Activated T-helper 17 cell treated with anti-CD3 and anti-CD28 coated beads, Interleukin-2, amount 50 U/mL, for 72 hours (primary cell): ENCODE measurements at regions not wholly inside any gene's neighbourhood (a gene's known extent, or its start where the extent isn't known, plus 50 kb on each side); places are given as distances from the start of the nearest gene placed in this dataset.

Experiments
- ATAC-seq: fragments of 150-1000 bp; cut with Tn5 transposase; replicated peaks from 2 replicates; pipeline ENCODE4 v1.10.0; 2021; ENCODE audit warnings: mild to moderate bottlenecking, moderate library complexity
- H3K27ac Mint-ChIP-seq: one replicate; pipeline ENCODE4 v1.8.0; 2022; ENCODE audit warnings: mixed read lengths
- H3K27me3 Mint-ChIP-seq: one replicate; pipeline ENCODE4 v1.8.0; 2022; ENCODE audit warnings: mixed read lengths
- H3K36me3 Mint-ChIP-seq: one replicate; pipeline ENCODE4 v1.8.0; 2022; ENCODE audit warnings: low read depth, mild to moderate bottlenecking, mixed read lengths
- H3K4me1 Mint-ChIP-seq: one replicate; pipeline ENCODE4 v1.8.0; 2022; ENCODE audit warnings: mixed read lengths
- H3K4me3 Mint-ChIP-seq: one replicate; pipeline ENCODE4 v1.8.0; 2022; ENCODE audit warnings: mild to moderate bottlenecking, mixed read lengths
- H3K9me3 Mint-ChIP-seq: one replicate; pipeline ENCODE4 v1.8.0; 2022; ENCODE audit warnings: mixed read lengths

- no peak overlapping the region for H3K27ac Mint-ChIP-seq
- no peak overlapping the region for H3K4me3 Mint-ChIP-seq
- peaks cover 19% of the 10 kb centered on the region for H3K9me3 Mint-ChIP-seq
These were observed 308.5 kb downstream of the ADCYAP1 start for GRCh38 chr18:1213126-1213525.

DNA sequence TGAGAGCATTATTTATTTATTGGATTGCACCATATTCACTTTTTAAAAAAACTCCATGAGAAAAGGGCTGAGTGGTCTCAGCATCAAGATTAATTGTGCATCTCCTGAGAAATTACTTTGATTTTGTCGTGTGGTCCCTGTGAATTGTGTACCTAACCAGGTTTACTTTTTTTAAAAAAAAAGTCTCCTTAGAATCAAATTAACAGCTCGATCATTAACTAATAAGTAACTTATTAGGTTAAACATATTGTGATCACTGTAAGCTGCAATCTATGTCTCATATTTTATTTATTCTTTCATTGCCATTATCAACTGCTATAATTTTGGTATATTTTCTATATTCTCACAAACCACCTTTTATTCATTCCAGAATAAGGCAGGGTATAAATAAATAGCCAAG is 318.2 kb downstream of the ADCYAP1 start:
- no peak overlapping the region for H3K4me3 Mint-ChIP-seq
- H3K36me3 Mint-ChIP-seq = no peaks in the 10 kb centered on the region
- H3K9me3 Mint-ChIP-seq = peaks cover 7% of the 10 kb centered on the region
- no peaks in the 10 kb centered on the region for H3K27me3 Mint-ChIP-seq
- H3K4me1 Mint-ChIP-seq = no peaks in the 10 kb centered on the region
- no peak for ATAC-seq
- H3K27ac Mint-ChIP-seq = no peak overlapping the region

More at GRCh38 chr18:1213126-1213525, 308.5 kb downstream of the ADCYAP1 start:
- H3K27me3 Mint-ChIP-seq = no peaks in the 10 kb centered on the region
- ATAC-seq = no peak
- H3K36me3 Mint-ChIP-seq = no peaks in the 10 kb centered on the region
- H3K4me1 Mint-ChIP-seq = no peaks in the 10 kb centered on the region

DNA sequence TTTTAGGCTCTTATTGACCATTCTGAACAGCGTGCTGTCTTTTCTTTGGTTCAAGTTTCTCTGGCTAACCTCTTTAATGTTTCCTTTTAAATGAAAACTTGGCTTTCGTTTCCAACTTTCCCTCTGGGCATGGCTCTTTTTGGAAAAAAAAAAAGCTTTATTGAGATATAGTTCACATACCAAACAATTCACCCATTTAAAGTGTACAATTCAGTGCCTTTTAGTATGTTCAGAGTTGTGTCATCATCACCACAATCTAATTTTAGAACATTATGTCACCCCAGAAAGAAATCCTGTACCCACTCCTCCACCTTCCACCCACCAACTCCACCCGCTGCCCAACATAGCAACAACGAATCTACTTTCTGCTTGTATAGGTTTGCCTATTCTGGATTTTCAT is 322.4 kb downstream of the ADCYAP1 start:
- Mint-ChIP-seq H3K9me3 (peaks cover 21% of the 10 kb centered on the region), H3K4me1 (no peaks in the 10 kb centered on the region), H3K27ac (no peak overlapping the region), H3K4me3 (no peak overlapping the region), H3K27me3 (no peaks in the 10 kb centered on the region), H3K36me3 (no peaks in the 10 kb centered on the region)
- no peak for ATAC-seq

DNA sequence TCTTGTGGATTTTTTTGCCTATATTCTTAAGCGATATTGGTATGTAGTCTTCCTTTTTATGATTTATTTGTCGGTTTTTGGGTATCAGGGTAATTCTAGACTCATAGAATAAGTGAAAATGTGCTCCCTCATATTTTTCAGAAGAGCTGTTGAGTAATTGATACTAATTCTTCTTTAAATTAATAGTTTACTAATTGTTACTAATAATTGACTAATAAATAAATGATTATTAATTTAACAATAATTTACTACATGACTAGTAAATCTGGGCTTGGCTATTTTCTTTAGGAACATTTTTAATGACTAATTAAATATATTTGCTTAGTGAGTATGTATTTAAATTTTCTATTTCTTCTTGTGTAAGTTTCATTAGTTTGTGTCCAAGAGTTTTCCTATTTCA is 325.0 kb downstream of the ADCYAP1 start:
- no peaks in the 10 kb centered on the region for H3K27me3 Mint-ChIP-seq
- no peak overlapping the region for H3K27ac Mint-ChIP-seq
- H3K9me3 Mint-ChIP-seq = peaks cover 36% of the 10 kb centered on the region
- H3K4me1 Mint-ChIP-seq = no peaks in the 10 kb centered on the region
- ATAC-seq = no peak
- no peaks in the 10 kb centered on the region for H3K36me3 Mint-ChIP-seq
- no peak overlapping the region for H3K4me3 Mint-ChIP-seq

DNA sequence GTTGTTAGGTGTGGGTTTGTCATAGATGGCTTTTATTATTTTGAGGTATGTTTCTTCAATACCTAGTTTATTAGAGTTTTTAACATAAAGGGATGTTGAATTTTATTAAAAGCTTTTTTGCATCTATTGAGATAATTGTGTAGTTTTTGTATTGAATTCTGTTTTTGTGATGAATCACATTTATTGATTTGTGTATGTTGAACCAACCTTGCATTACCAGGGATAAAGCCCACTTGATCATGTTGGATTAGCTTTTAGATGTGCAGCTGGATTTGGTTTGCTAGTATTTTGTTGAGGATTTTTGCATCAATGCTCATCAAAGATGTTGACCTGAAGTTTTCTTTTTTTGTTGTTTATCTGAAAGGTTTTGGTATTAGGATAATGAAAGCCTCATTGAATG is 328.2 kb downstream of the ADCYAP1 start:
- Mint-ChIP-seq H3K36me3 (no peaks in the 10 kb centered on the region), H3K4me1 (no peaks in the 10 kb centered on the region), H3K4me3 (no peak overlapping the region), H3K27me3 (no peaks in the 10 kb centered on the region), H3K9me3 (peaks cover 40% of the 10 kb centered on the region), H3K27ac (no peak overlapping the region)
- no peak for ATAC-seq

DNA sequence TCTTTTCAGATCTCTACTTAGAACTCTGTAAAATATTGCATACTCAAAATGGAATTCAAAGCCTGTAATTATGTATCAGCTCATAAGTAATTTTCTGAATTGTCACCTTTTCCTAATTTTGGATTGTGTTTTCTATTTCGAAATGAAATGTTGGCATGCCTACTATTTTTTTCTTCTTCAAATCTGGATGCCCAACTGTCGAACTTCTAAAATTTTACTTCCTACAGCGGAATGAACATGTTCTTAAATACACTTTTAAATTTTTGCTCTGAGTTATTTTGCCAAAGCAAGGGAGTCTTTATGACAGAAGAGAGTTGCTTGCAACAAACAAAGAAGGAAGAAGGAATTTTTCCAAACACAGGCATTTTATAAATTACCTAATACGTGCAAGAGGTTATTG is 336.0 kb downstream of the ADCYAP1 start:
- H3K27me3 Mint-ChIP-seq = no peaks in the 10 kb centered on the region

DNA sequence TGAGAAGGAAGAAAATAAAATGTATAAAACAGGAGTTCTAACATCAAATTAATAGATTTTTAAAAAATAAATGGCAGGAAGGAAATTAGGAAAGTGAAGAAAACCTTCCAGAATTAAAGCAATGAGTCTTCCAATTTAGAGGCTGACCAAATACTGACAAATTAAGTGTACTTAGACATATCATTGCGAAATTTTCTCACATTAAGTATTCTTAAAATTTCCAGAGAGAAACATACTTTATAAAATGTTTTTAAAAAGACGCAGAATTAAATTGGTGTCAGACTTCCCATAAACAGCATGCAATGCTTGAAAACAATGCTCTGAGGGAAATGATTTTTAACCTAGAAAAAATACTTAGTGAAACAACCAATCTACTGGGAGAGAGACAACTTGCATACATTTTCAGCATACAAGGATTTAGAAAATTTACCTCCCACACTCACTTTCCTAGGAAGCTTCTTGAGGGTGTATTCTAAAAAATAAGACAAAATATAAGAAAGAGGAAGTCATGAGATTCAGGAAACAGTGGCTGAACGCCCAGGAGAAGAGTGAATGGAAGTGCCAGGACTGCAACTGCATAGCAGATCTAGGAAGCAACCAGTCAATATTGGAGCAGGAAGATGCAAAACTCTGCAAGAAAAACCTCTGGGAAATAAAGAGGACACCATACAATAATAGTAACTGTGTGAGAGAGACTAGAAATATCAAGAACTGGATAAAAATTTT is 339.9 kb downstream of the ADCYAP1 start:
- no peaks in the 10 kb centered on the region for H3K27me3 Mint-ChIP-seq
- H3K4me1 Mint-ChIP-seq = no peaks in the 10 kb centered on the region
- no peak overlapping the region for H3K27ac Mint-ChIP-seq
- ATAC-seq = no peak
- no peaks in the 10 kb centered on the region for H3K36me3 Mint-ChIP-seq
- H3K9me3 Mint-ChIP-seq = peaks cover 12% of the 10 kb centered on the region
- H3K4me3 Mint-ChIP-seq = no peak overlapping the region

More for the DNA sequence above, 336.0 kb downstream of the ADCYAP1 start:
- H3K27ac Mint-ChIP-seq = no peak overlapping the region
- no peak for ATAC-seq
- no peak overlapping the region for H3K4me3 Mint-ChIP-seq
- no peaks in the 10 kb centered on the region for H3K36me3 Mint-ChIP-seq
- H3K4me1 Mint-ChIP-seq = no peaks in the 10 kb centered on the region
- peaks cover 17% of the 10 kb centered on the region for H3K9me3 Mint-ChIP-seq

- Mint-ChIP-seq H3K4me1 (no peaks in the 10 kb centered on the region), H3K36me3 (no peaks in the 10 kb centered on the region), H3K27me3 (no peaks in the 10 kb centered on the region), H3K4me3 (no peak overlapping the region), H3K27ac (no peak overlapping the region), H3K9me3 (peaks cover 13% of the 10 kb centered on the region)
- ATAC-seq = no peak
These were observed 342.2 kb downstream of the ADCYAP1 start for GRCh38 chr18:1246827-1247226.

DNA sequence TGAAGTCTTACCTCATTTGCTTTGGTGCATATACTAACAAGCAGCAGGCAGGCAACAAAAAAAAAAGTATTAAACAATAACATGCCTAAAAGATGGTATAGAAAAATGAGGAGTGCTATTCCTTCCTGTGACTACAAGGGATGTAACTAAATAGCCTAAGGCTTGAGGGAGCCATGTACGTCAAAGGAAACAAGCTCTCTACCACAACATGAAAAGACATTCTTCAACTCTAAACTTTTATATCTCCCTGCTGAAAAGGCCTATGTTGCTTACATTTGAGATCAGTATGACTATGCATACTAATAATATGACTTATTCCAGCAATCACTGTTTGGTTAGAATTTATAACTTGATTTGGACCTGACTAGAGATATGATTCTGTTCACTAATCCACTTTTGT is 347.9 kb downstream of the ADCYAP1 start:
- no peak overlapping the region for H3K27ac Mint-ChIP-seq
- H3K4me3 Mint-ChIP-seq = no peak overlapping the region
- peaks cover 10% of the 10 kb centered on the region for H3K9me3 Mint-ChIP-seq
- no peak for ATAC-seq
- H3K36me3 Mint-ChIP-seq = no peaks in the 10 kb centered on the region
- no peaks in the 10 kb centered on the region for H3K4me1 Mint-ChIP-seq
- H3K27me3 Mint-ChIP-seq = no peaks in the 10 kb centered on the region

DNA sequence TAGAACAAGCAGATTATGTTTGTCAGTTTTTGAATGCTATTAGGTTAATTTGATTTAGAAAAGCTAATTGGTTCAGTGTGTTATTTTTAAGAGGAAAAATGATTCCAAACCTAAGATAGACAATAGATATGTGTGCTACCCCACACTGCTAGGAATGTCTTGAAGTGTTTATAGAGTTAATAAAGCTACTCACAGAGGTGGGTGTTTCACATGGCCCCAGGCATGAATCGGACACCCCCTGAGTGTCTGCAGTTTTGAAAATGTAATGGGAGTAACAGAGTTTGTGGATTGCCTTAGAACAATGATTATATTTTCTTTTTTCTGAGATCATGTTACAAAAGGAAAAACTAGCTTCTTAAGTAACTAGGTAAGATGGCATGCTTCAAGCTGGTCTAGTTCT is 348.3 kb downstream of the ADCYAP1 start:
- Mint-ChIP-seq H3K36me3 (no peaks in the 10 kb centered on the region), H3K9me3 (peaks cover 7% of the 10 kb centered on the region), H3K27me3 (no peaks in the 10 kb centered on the region), H3K4me3 (no peak overlapping the region), H3K27ac (no peak overlapping the region), H3K4me1 (no peaks in the 10 kb centered on the region)
- no peak for ATAC-seq

DNA sequence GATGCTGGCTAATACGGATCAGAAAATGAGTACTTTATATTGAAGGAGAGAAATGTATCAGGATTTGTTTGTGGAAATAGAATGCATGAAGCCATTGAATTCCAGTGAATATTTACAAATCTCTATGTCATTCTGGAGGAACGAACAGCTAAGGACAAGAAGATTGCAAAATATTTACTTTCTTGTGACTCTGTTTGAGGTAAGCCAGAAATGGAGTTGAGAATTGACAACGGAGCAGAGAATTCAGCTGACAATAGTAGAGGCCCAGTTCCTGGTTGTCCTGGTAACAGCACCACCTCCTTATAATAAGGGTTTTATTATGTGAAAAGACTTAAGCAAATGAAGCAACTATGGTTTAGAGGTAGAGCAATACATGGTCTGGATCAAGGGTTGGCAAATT is 349.2 kb downstream of the ADCYAP1 start:
- no peaks in the 10 kb centered on the region for H3K4me1 Mint-ChIP-seq
- ATAC-seq = no peak
- no peaks in the 10 kb centered on the region for H3K27me3 Mint-ChIP-seq
- no peak overlapping the region for H3K4me3 Mint-ChIP-seq
- H3K27ac Mint-ChIP-seq = no peak overlapping the region
- H3K9me3 Mint-ChIP-seq = peaks cover 7% of the 10 kb centered on the region
- no peaks in the 10 kb centered on the region for H3K36me3 Mint-ChIP-seq

DNA sequence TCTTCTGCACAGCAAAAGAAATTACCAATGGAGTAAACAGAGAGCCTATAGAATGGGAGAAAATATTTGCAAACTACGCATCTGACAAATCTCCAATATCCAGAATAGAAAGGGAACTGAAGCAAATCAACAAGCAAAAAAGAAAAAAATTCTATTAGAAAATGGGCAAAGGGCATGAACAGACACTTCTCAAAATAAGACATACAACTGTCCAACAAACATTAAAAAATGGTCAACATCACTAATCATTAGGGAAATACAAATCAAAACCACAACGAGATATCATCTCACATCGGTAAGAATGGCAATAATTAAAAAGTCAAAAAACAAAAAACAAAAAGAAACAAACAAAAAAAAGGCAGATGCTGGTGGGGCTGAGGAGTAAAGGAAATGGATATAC is 356.4 kb downstream of the ADCYAP1 start:
- H3K27ac Mint-ChIP-seq = no peak overlapping the region
- H3K36me3 Mint-ChIP-seq = no peaks in the 10 kb centered on the region
- no peaks in the 10 kb centered on the region for H3K27me3 Mint-ChIP-seq
- no peaks in the 10 kb centered on the region for H3K4me1 Mint-ChIP-seq
- no peak for ATAC-seq
- H3K9me3 Mint-ChIP-seq = peaks cover 12% of the 10 kb centered on the region
- H3K4me3 Mint-ChIP-seq = no peak overlapping the region

DNA sequence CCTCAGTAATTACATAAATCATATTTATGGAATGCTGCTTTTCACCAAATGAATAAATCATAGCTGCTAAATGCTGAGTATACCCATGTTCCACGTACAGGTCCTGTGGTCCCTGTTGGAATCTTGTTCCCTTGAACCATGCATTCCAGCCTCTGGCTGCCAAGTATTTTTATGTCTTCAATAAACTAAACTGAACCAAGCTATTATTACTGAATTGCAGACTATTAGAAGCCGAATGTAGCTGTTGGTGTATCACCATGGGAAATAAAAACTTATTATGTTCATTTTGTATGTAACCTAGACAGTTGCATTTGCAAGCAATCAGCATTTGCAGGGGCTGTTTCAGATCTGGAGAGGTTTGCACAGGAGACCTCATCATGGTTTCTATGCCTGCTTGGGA is 362.4 kb downstream of the ADCYAP1 start:
- H3K9me3 Mint-ChIP-seq = peaks cover 6% of the 10 kb centered on the region

DNA sequence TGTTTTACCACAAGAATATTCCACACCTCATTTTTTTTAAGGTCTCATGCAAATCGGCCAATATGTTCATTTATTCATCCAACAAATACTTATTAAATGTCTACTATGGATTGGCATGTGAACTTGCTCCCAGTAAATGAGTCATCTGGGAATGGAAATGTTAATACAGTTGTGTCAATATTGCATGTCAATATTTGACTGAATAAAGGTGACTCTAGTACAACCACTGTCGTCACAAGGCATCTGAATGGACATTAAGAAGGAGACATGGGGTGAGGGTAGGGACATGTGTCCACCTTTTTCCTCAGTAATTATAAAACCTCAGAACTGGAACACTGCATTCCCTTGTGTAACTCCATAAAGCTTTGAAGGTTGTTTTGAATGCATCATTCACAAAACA is 365.4 kb downstream of the ADCYAP1 start:
- H3K27me3 Mint-ChIP-seq = no peaks in the 10 kb centered on the region
- no peak overlapping the region for H3K27ac Mint-ChIP-seq
- H3K9me3 Mint-ChIP-seq = peaks cover 6% of the 10 kb centered on the region
- no peaks in the 10 kb centered on the region for H3K4me1 Mint-ChIP-seq
- ATAC-seq = no peak
- H3K36me3 Mint-ChIP-seq = no peaks in the 10 kb centered on the region
- no peak overlapping the region for H3K4me3 Mint-ChIP-seq

More for the DNA sequence above, 362.4 kb downstream of the ADCYAP1 start:
- Mint-ChIP-seq H3K4me1 (no peaks in the 10 kb centered on the region), H3K27me3 (no peaks in the 10 kb centered on the region), H3K27ac (no peak overlapping the region), H3K36me3 (no peaks in the 10 kb centered on the region), H3K4me3 (no peak overlapping the region)
- no peak for ATAC-seq

- Mint-ChIP-seq H3K27ac (no peak overlapping the region), H3K4me3 (no peak overlapping the region), H3K27me3 (no peaks in the 10 kb centered on the region), H3K36me3 (no peaks in the 10 kb centered on the region), H3K4me1 (no peaks in the 10 kb centered on the region), H3K9me3 (peaks cover 6% of the 10 kb centered on the region)
- no peak for ATAC-seq
These were observed 368.8 kb downstream of the ADCYAP1 start for GRCh38 chr18:1273469-1273868.

- Mint-ChIP-seq H3K27ac (no peak overlapping the region), H3K36me3 (no peaks in the 10 kb centered on the region), H3K4me1 (no peaks in the 10 kb centered on the region), H3K9me3 (peaks cover 16% of the 10 kb centered on the region), H3K27me3 (no peaks in the 10 kb centered on the region), H3K4me3 (no peak overlapping the region)
- ATAC-seq = no peak
These were observed 387.5 kb downstream of the ADCYAP1 start for GRCh38 chr18:1292167-1292566.
